NCI-H748 treated with DMSO at 0.1 percent for 48 hours (cell line): ENCODE measurements at regions not wholly inside any gene's neighbourhood (a gene's known extent, or its start where the extent isn't known, plus 50 kb on each side); places are given as distances from the start of the nearest gene placed in this dataset.
A peak's percentile ranks its signal among the peaks of the same experiment; 100 is the strongest.
"Not testable (repeated sequence)": the region's sequence is repeated elsewhere in the genome, so short reads cannot be mapped to it uniquely, and the experiment has no call there.

Experiments
- DNase-seq: peaks from one replicate; lab custom pipeline; 2025; lab: John Stamatoyannopoulos, UW

DNA sequence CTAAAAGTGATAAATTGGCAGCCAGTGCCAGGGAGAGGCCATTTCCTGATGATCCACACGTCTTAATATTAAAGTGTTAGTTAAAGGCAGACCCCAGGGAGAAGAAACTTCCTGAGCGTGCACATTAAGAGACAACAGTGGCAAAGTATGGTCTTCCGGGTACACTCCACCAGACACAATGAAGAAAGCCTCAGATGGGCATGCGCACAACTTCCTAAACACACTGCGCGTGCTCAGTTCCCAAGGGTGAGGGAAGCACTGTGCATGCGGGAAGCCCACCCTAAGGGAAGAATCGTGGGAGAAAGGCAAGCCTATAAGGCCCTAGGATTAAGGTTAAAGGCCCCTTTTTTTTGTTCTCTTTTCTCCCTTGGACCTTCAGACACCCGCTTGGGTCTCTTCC lies 140.7 kb upstream of the CDKN3 start:
- no peak for DNase-seq

DNA sequence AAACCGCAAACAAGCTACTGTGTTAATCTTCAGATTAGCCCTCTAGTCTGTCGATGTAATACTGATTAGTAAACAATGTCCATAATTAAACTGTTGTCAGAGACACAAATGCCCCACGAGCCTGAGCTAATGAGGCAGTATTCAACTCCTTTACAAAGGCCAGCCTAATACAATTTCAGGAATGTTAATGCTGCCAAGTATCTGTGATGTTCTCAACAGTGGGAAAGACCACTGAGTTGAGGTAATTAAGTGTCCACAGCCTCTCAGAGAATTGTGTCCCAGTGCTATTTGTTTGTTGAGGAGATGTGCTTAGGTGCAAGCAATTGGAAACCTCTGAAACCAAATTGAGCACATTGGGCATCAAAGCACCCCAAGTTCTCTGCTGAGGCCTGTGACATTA lies 139.4 kb upstream of the CDKN3 start:
- DNase-seq, result no peak

DNA sequence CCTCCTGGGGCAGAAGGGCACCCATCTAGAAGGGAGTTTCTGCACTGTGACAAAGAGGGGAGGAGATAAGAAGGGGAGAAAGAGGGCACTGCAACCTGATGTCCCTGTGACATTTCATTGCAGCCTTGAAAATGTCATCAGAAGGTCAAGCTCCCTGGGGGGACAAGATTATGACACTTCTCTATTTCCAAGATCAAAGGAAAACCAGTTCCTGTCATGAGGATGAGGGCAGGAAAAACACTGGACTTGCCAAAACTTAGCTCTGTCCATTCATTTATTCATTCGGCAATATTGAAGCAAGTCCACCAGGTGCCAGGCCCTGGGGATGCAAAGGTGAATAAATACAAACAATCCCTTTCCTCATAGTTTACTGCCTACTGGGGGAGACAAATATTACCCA lies 138.4 kb upstream of the CDKN3 start:
- DNase-seq, result no peak

DNA sequence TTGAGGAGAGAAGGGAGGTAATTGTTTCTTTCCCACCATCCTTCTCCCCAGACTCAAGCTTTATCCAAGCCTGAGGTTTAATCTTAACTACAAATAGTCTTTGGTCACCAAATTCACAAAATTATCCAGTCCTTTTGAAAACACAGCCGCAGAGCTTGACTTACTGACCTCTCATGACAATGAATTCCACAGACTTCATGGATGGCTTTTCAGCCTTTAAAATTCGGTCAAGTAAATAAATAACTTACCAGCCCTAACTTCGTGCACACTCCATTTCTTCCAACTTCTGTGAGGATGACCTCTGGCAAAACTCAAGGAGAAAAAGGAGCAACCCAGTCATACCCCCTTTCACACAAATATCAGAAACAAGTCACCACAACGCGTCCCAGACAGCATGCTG lies 137.0 kb upstream of the CDKN3 start:
- no peak for DNase-seq

DNA sequence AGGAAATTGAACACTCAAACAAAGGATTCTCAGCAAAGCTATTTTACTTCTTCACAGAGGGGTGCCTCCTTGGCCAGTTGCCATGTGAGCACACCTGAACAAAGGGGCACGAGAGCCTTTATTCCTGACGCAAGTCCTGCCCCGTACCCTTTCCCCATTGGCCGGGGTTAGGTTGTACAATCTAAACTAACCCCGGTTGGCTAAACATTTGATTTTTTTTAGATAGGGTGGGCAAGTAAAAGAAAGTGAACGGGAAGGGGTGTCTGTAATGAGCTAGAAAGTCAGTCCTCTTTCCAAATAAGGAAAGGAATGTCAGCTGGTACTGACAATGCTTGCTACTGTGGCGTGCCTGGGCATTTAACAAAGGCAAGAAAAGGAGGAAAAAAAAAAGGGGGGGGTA lies 135.5 kb upstream of the CDKN3 start:
- DNase-seq, result no peak

DNA sequence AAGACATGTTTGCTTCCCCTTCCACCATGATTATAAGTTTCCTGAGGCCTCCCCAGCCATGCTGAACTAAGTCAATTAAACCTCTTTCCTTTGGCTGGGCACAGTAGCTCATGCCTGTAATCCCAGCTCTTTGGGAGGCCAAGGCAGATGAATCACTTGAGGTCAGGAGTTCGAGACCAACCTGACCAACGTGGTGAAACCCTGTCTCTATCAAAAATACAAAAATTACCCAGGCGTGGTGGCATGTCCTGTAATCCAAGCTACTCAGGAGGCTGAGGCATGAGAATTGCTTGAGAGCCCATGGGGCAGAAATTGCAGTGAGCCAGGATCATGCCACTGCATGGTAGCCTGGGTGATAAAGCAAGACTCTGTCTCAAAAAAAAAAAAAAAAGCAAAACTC lies 130.2 kb upstream of the CDKN3 start:
- DNase-seq, result not testable (repeated sequence)

DNA sequence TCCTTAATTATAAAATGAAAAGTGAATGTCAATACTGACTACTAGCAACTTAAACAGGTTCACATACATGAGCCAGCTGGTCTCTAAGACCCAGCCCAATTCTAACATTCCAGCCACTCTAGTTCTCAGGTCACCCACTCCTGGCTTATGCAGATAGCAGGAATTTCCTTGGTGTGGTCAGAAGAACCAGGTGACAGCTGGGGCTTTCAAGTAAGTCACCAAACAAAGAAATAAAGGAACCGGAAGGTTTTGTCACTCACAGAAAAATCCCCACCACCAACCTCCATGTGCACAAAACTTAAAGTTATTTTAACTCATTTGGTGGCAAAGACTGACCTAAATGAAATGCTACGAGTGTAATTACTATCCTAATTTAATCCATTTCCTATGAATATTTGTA lies 129.6 kb upstream of the CDKN3 start:
- DNase-seq, result no peak

DNA sequence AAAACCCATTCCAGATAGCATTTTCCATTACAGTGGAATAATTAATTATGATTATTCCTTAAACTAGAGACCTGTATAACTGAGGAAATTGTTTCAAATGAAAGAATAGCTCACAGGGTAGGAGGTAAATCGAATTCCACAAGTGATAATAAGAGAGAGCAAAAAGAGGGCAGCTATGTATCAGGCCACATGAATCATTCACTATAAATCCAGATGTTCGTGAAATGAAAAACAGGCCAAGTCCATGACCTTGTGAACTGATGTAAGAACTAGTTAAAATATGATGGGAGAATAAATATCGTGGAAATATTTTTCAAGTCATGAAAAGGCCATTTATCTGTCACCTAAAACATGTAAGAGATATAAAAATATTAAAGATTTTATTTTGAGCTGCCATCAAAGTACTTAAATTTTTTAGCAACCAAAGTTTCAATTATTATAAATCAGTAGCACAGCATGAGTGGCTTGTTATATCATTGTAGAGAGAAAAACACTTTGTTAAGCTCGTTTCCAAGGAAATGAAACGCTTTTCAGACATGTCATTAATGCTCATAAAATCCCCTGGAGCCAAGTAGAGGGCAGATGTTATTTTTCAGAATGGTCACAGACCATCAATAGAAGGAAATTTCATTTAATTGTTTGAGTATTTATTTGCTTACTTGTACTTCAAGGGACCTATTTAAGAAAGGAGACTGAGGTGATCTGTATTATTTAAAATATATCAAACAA lies 120.6 kb upstream of the CDKN3 start:
- peak; percentile 71 for DNase-seq

DNA sequence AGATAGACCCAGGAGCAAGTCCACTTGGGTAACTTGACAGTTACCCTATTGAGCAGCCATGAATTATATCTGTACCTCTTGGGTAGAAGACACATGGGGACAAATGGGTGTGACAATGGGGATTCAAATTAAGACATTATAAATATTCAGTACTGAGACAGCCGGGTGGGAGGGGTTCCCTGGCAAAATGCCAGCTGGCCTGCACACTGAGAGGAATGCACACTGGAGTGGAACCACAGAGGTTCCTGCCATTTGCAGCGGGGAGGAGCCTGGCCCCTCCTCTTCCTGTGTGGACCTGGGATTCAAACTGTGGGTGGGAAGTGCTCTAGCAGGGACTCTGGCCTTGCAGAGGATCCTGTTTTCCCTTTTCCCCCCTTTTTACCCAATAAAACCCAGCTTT lies 118.7 kb upstream of the CDKN3 start:
- DNase-seq, result no peak

DNA sequence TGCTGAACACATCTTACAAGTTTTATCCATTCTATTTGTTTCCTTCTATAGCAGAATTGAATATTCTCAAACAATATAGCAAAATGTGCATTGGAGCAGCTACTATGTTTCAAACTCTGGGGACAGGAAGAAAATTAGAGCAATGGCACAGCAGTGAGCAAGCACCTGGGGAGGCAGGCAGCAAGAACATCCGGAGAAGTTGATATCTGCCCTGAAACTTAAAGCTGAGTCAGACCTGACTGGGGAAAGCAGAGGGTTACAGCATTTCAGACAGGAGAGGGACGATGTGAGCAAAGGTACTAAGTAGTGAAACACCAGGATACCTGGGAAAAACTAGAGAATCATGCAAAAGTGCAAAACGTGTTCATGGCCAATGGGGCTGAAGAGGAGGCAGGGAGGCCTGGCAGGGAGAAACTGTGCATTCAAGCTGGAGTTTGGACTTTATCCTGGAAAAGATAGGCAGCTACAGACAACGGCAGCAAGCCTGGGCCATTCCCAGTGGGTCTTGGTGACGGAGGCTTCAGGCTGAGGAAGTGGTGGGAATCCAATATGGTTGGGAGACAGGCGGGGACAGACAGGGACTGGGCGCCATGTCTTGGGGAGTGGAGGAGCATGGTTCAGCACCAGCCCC lies 118.0 kb upstream of the CDKN3 start:
- no peak for DNase-seq

DNA sequence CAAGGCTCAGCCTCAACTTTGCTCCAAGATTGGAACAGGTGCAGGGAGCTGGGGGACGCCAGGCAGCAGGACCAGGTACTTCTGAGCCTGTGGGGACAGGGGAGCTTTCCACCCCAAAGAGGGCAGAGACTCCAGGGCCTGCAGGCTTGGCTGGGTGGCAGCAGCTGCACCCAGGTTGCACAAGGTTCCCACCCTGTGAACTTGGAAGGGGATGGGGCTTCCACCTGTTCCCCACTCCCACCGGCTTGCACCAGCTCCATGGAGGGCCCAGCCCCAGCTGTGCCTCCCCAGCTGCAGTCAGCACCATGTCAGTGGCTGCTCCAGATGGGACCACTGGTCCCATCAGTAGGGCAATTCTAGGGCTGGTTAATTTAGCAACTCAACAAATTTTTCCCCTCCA lies 114.0 kb upstream of the CDKN3 start:
- DNase-seq, result no peak

DNA sequence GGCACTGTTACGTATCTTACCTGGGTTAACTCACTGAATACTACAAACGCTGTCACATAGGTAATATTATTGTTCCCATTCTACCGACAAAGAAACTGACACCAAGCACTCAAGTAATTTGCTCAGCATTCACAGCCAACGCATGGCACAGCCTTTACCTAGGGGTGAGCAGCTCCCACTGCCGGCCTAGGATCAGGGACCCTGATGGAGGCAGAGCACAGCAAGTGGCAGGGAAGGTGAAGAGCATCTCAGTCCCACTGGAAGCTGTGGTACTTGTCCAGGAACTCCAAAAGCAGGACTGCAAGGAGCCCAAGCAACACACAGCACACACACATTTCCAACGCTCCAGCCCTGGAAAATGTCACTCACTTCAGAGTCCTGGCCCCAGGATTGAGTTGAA lies 111.8 kb upstream of the CDKN3 start:
- no peak for DNase-seq

DNA sequence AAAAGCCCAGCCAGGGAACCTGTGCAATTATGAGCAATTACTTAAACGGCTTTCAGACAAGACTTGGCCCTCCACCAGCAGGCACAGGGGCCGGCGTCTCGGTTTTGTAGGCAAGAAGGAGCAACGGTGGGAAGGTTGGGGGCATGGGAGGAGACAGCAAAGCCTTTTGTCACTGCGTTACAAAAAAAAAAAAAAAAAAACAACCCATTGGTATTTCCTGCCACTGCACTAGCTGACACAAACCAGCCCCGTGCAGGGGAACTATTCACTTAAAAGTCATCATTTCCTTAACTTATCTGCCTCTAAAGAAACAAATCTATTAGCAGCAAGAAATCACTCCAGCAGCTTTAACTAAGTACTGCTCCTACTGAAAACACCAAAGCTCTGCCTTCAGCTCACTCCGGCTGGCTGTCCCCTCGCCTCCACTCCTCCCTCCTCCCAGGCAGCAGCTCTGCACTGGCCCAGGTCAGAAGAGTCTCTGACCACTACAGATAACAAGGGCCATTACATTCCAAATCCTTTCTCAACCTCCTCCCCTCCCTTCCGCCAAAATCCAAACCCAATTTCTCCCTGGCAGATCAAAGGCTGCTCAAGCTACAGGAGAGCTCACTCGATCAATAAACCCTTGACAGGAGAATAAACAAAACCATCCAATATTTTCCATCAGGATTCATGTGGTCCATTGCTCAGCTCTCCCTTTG lies 105.2 kb upstream of the CDKN3 start:
- no peak for DNase-seq

DNA sequence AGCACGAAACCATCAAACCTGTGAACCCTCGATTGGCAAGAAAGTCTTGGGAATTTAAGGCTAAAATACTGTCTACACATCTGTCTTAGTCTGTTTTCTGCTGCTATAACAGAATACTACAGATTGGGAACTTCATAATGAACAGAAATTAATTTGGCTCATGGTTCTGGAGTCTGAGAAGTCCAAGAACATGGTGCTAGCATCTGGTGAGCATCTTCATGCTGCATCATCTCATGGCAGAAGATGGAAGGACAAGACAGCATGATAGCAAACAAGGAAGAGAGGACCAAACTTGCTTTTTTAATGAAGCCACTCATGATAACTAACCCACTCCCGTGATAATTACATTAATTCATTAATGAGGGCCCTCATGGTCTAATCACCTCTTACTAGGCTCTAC lies 102.0 kb upstream of the CDKN3 start:
- DNase-seq, result no peak

DNA sequence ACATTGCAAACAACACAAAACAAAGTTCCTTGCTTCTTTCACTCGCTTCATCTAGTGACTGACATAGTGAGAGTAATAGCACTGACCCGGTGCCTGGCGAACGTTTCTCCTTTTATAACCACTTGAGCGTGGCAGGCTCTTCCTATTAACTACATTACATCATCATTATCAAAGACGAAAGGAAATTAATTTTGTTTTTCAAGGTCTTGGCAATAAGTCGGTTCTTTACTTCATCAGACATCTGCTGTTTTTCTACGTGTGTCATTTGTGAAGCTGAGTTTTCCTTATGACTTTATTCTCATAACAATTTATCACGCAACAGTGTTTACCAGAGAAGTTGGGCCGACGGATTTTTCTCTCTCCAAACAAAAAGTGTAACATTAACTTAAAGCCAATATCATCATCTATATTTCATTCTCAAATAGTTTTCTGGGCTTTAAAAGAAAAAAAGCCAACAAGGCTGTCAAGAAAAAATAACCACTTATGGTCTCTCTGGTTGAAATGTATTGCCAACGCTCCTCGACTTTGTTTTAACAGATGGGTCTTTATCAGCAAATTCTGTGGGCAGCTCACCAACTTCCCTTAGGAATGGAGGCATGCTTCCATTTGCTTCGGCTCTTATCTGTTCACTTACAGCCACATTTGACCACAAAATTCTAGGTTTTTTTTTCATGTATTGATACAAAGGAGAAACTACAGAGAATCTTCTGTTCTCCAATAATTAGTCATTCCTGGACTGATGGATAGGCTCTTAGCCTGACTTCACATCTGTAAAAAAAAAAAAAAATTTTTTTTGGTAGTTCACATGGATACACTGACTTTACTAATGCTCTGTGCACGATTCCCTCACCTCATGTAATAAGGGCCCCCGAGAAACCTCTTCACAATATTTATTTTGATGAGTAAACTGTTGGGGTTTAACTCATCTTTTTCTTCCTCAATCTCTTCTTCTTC lies 97.1 kb upstream of the CDKN3 start:
- no peak for DNase-seq

DNA sequence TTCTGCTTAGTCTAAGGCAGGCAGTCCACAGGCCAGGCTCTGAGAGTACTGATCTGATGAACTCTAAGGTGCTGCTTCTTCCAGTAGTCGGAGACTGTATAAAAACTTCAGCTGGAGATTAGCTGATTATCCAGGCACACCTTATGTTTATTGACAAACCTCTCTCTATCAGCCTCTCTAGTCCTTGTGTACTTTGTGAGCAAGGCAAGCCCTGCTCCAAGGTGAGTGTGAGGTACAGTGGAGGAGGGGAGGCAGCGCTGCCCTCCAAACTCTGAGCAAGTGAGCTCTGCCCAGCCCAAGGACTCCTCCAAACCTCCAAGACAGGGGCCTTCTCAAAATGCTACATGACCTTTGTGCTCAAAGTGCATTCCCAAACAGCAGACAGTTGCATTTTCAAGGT lies 95.9 kb upstream of the CDKN3 start:
- no peak for DNase-seq

DNA sequence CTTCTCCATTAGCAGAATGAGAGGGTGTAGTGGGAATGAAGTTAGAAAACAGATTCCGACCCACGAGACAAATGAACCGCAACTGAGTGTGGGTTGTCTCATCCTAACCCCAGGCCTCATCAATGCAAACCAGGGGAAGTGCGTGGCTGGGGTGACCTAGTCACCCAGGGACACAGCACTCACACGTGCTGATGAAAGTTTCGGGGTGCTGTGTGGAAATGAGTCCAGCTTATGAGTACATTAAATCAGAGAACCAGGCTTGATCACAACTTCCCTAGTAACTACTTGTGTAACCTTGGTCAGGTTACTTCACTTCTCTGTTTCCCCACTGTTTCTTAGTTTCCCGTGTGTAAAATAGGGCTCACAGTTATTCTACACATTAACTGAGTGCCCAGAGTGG lies 95.4 kb upstream of the CDKN3 start:
- DNase-seq, result no peak

DNA sequence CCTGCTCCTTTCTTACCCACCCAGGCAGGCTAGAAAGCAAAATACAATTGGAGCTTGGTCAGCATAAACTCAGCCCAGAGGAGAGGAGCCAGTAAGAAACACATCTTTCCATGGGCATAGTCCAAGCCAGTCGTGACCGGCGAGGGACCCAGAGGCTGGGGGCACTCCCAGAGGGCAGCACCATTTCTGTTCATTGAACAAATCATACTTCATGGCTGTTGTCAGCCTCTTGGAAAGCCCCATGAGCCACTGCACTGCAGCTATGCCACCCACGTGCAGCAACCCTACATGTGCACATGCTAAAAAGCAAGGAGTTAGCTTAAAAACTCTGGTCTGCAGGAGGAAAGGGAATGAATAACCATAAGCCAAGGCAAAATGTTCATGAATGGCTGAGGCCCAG lies 90.0 kb upstream of the CDKN3 start:
- DNase-seq, result no peak

DNA sequence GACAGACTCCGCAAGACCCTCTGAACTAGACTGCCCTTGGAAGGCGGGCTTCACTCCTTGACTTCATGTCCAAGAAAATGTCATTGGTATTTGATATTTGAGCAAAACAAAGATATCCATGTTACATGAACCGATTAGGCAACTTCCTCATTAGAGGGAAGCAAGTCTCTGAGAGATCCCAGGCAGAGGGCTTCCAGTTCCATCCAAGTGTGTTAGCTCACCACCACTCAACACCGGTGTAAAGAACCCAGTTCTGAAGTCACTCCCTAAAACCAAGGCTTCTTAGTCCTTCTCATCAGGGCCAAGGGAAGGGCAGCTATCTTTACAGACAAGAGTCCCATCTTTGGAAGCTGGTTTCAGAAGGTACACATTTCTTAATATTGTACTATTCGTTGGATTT lies 87.2 kb upstream of the CDKN3 start:
- no peak for DNase-seq

DNA sequence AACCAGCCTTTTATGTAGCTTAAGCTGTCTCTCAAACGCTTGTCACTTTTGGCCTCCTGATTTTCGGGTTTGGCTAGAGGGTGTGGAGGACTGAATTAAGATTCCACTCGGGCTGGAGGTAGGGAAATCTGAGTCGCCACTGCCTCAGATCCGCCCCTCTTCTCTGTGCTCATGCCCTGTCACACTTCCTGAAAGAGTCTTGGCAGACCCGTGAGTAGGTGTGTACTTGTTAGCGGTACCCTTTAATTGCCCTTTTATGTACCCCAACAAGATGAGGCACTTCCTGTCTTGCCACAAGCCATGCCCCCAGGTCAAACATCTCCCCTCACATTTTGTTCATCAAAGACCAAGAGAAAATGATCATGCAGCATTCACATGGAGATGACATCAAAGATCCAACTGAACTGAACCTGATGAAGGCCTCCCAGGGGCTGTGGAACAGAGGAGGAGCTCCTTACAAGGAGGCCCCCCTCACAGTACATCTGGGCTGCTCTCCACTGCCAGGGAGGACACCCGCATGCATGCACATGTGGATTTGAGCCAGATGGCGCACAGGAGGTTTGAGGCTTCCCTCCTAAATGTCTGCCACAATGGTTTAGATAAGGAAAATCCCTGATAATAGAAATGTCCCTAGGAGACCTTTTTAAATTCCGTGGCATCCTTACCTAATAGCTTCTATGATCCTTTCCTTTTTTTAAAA lies 86.5 kb upstream of the CDKN3 start:
- no peak for DNase-seq

DNA sequence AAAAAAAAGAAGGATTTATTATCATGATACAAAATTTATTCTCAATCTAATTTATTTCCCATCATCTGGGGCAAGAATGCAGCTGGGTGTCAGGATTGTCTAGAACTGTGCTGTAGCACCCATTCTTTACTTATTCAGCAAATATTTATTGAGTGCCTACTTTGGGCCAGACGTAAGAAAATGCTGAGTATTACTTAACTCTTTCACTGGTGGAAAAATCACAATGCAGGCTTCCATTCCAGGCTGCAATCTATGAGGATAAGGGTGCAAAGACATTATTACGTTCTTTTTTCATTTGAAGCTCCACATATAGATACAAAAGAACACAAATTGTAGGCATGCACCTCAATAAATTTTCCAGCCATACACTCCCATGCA lies 86.0 kb upstream of the CDKN3 start:
- DNase-seq, result no peak
